Colonic mucosa (tissue), 4 donors: ENCODE measurements at regions not wholly inside any gene's neighbourhood (a gene's known extent, or its start where the extent isn't known, plus 50 kb on each side); places are given as distances from the start of the nearest gene placed in this dataset.

Experiments used
- DNase-seq: peaks from one replicate; pipeline ENCODE4 v3.0.0-alpha.2; 2020
- H3K27ac ChIP-seq: fragments of 200-600 bp; one replicate; pipeline ENCODE4 v1.8.0; 2021
- H3K27me3 ChIP-seq: fragments of 200-600 bp; one replicate; pipeline ENCODE4 v1.8.0; 2021
- H3K36me3 ChIP-seq: fragments of 200-600 bp; one replicate; pipeline ENCODE4 v1.8.0; 2021
- H3K4me1 ChIP-seq: fragments of 200-600 bp; one replicate; pipeline ENCODE4 v1.8.0; 2021; ENCODE audit warnings: mild to moderate bottlenecking
- H3K4me3 ChIP-seq: fragments of 200-600 bp; one replicate; pipeline ENCODE4 v1.8.0; 2021
- H3K9ac ChIP-seq, 2 donors: one replicate each; pipeline ENCODE4 v1.7.0; 2013; ENCODE audit warnings: control low read depth in 2 of 2, low read depth in 2 of 2, low read length in 2 of 2
- H3K9me3 ChIP-seq: fragments of 200-600 bp; one replicate; pipeline ENCODE4 v1.8.0; 2021
- CTCF ChIP-seq: fragments of 200-600 bp; IDR thresholded peaks from one replicate; pipeline ENCODE4 v1.8.0; 2022; ENCODE audit warnings: antibody characterized with exemption, mild to moderate bottlenecking
- intact Hi-C: fragments of 100-400 bp; cut with DNase I; formaldehyde crosslinking; loops from one replicate; pipeline ENCODE4 v1.14.1; 2022
- donor health status: healthy.
- donor health status: DM: no; HTN: no; CAD: no.
- donor health status: DM: no; HTN: no; CAD: no.

- no peak for TF ChIP-seq CTCF
Measured at GRCh38 chr22:22410677-22411076, 97.9 kb downstream of the ZNF280B start.

GRCh38 chr22:22414266-22414665, 94.3 kb downstream of the ZNF280B start:
- TF ChIP-seq CTCF, result no peak
- Histone ChIP-seq H3K36me3 (no peaks in the 10 kb centered on the region), H3K27ac (no peak overlapping the region), H3K9ac (no peak overlapping the region), H3K27me3 (no peaks in the 10 kb centered on the region), H3K9me3 (no peaks in the 10 kb centered on the region), H3K4me1 (no peaks in the 10 kb centered on the region), H3K4me3 (no peak overlapping the region)
- no peak for DNase-seq
- intact Hi-C loops, result no loop called here

More at GRCh38 chr22:22410677-22411076, 97.9 kb downstream of the ZNF280B start:
- no peak overlapping the region for H3K4me3 ChIP-seq
- H3K9ac ChIP-seq, result no peak overlapping the region
- H3K27ac ChIP-seq, result no peak overlapping the region
- H3K4me1 ChIP-seq, result no peaks in the 10 kb centered on the region
- no peaks in the 10 kb centered on the region for H3K9me3 ChIP-seq
- intact Hi-C loops, result no loop called here
- H3K27me3 ChIP-seq, result no peaks in the 10 kb centered on the region
- DNase-seq, result no peak
- no peaks in the 10 kb centered on the region for H3K36me3 ChIP-seq

GRCh38 chr22:22417495-22418162, 90.9 kb downstream of the ZNF280B start:
- Histone ChIP-seq H3K27me3 (no peaks in the 10 kb centered on the region), H3K4me3 (no peak overlapping the region), H3K36me3 (no peaks in the 10 kb centered on the region), H3K4me1 (no peaks in the 10 kb centered on the region), H3K27ac (no peak overlapping the region), H3K9me3 (no peaks in the 10 kb centered on the region), H3K9ac (no peak overlapping the region)
- no peak for DNase-seq
- intact Hi-C loops, result no loop called here
- TF ChIP-seq CTCF, result no peak

- no peak for DNase-seq
- no peak for TF ChIP-seq CTCF
- Histone ChIP-seq H3K9me3 (no peaks in the 10 kb centered on the region), H3K27ac (no peak overlapping the region), H3K36me3 (no peaks in the 10 kb centered on the region), H3K9ac (no peak overlapping the region), H3K27me3 (no peaks in the 10 kb centered on the region), H3K4me3 (no peak overlapping the region), H3K4me1 (no peaks in the 10 kb centered on the region)
- intact Hi-C loops, result no loop called here
Measured at GRCh38 chr22:22418163-22418549, 90.4 kb downstream of the ZNF280B start.

GRCh38 chr22:22418957-22419356, 89.6 kb downstream of the ZNF280B start:
- H3K4me3 ChIP-seq, result no peak overlapping the region
- H3K27me3 ChIP-seq, result no peaks in the 10 kb centered on the region
- no peaks in the 10 kb centered on the region for H3K9me3 ChIP-seq
- intact Hi-C loops, result no loop called here
- no peaks in the 10 kb centered on the region for H3K4me1 ChIP-seq
- no peaks in the 10 kb centered on the region for H3K36me3 ChIP-seq
- no peak overlapping the region for H3K9ac ChIP-seq
- H3K27ac ChIP-seq, result no peak overlapping the region
- TF ChIP-seq CTCF, result no peak
- no peak for DNase-seq
